H1 (cell line): ENCODE measurements at regions not wholly inside any gene's neighbourhood (a gene's known extent, or its start where the extent isn't known, plus 50 kb on each side); places are given as distances from the start of the nearest gene placed in this dataset.

Source experiments
- CTCF ChIA-PET: fragments of 300-600 bp; sonication (Branson Sonifier 250); formaldehyde crosslinking; loops from one replicate; lab custom pipeline; 2021; ENCODE audit not compliant: partially characterized antibody; lab: Charles Lee
- POLR2A ChIA-PET: fragments of 300-600 bp; sonication (Branson Sonifier 250); formaldehyde crosslinking; loops from one replicate; lab custom pipeline; 2021; ENCODE audit warnings: inconsistent platforms; ENCODE audit not compliant: partially characterized antibody; lab: Charles Lee
- DNase-seq, 2 experiments: peaks; one replicate each; pipeline versions ENCODE4 v3.0.0 to v3.0.0-alpha.2; 2010 to 2022; ENCODE audit warnings: low spot score in 2 of 2, low read depth in 1 of 2, mixed read lengths in 1 of 2
- FAIRE-seq: peaks from 2 replicates; lab custom pipeline; 2011; peaks lifted over from hg19 to GRCh38; lab: Jason Lieb, UNC
- H2AFZ ChIP-seq: 2 replicates; pipeline ENCODE4 v1.8.1; 2012; ENCODE audit warnings: low read length, inconsistent platforms
- H2AK5ac ChIP-seq: 2 replicates; pipeline ENCODE4 v1.6.1; 2013; ENCODE audit warnings: low read depth, low read length
- H2BK120ac ChIP-seq: replicated peaks from 2 replicates; pipeline ENCODE3; 2013; ENCODE audit warnings: low read depth, low read length, inconsistent platforms
- H2BK12ac ChIP-seq: 2 replicates; pipeline ENCODE4 v1.6.1; 2013; ENCODE audit warnings: low read depth, low read length
- H2BK15ac ChIP-seq: 2 replicates; pipeline ENCODE4 v1.6.1; 2013; ENCODE audit warnings: low read length
- H2BK20ac ChIP-seq: 2 replicates; pipeline ENCODE4 v1.6.1; 2013; ENCODE audit warnings: low read length
- H2BK5ac ChIP-seq: 2 replicates; pipeline ENCODE4 v1.6.1; 2013; ENCODE audit warnings: low read depth, low read length
- H3K14ac ChIP-seq: 2 replicates; pipeline ENCODE4 v1.6.1; 2013; ENCODE audit warnings: inconsistent platforms; ENCODE audit not compliant: insufficient read length
- H3K18ac ChIP-seq: 2 replicates; pipeline ENCODE4 v1.6.1; 2013; ENCODE audit warnings: low read length; ENCODE audit errors: extremely low read depth
- H3K23ac ChIP-seq: 2 replicates; pipeline ENCODE4 v1.6.1; 2013; ENCODE audit warnings: inconsistent platforms; ENCODE audit not compliant: insufficient read length
- H3K23me2 ChIP-seq: 2 replicates; pipeline ENCODE4 v1.6.1; 2013; ENCODE audit warnings: low read depth, low read length
- H3K27ac ChIP-seq: 2 replicates; pipeline ENCODE4 v1.6.1; 2011; ENCODE audit warnings: low read depth, low read length, inconsistent platforms
- H3K27me3 ChIP-seq, 4 experiments: replicated peaks in 1 of 4; 1 replicate in 1 of 4; 2 replicates in 3 of 4; pipeline versions ENCODE4 v1.6.1 to v1.8.1; 2011 to 2013; ENCODE audit warnings: low read length in 3 of 4, mild to moderate bottlenecking in 3 of 4, inconsistent platforms in 2 of 4, mixed read lengths in 2 of 4, moderate library complexity in 1 of 4; ENCODE audit not compliant: control insufficient read depth in 3 of 4, insufficient read depth in 3 of 4; ENCODE audit errors: extremely low read depth in 1 of 4
- H3K36me3 ChIP-seq, 4 experiments: 2 replicates each; pipeline versions ENCODE4 v1.6.1 to v1.8.1; 2011 to 2013; ENCODE audit warnings: mild to moderate bottlenecking in 4 of 4, low read length in 3 of 4, moderate library complexity in 2 of 4, control low read depth in 1 of 4, inconsistent platforms in 1 of 4; ENCODE audit not compliant: insufficient read depth in 4 of 4, control insufficient read depth in 2 of 4
- H3K4ac ChIP-seq: replicated peaks from 2 replicates; pipeline ENCODE3; 2013; ENCODE audit warnings: low read length, low read depth, mixed read lengths, inconsistent platforms; ENCODE audit not compliant: insufficient read length
- H3K4me1 ChIP-seq, 4 experiments: replicated peaks in 1 of 4; 1 replicate in 1 of 4; 2 replicates in 3 of 4; pipeline versions ENCODE4 v1.6.1 to v1.8.1; 2011 to 2013; ENCODE audit warnings: low read length in 3 of 4, inconsistent platforms in 2 of 4, mixed read lengths in 1 of 4; ENCODE audit not compliant: insufficient read depth in 4 of 4, control insufficient read depth in 3 of 4
- H3K4me2 ChIP-seq, 2 experiments: 2 replicates each; pipeline versions ENCODE4 v1.6.1 to v1.8.1; 2011 to 2013; ENCODE audit warnings: low read depth in 2 of 2, low read length in 2 of 2, control low read depth in 1 of 2, inconsistent platforms in 1 of 2, mild to moderate bottlenecking in 1 of 2; ENCODE audit not compliant: insufficient read depth in 1 of 2
- H3K4me3 ChIP-seq, 4 experiments: fragments of 200-600, 300-600 bp in 1 of 4; sonication (generic), shearing (Covaris generic), sonication (Bioruptor Twin) in 1 of 4; 2 replicates each; pipeline versions ENCODE4 v1.5.1 to v1.8.1; 2011 to 2016; ENCODE audit warnings: low read length in 4 of 4, low read depth in 3 of 4, control low read depth in 2 of 4, inconsistent platforms in 2 of 4, mild to moderate bottlenecking in 2 of 4, mixed read lengths in 1 of 4, moderate library complexity in 1 of 4; ENCODE audit not compliant: insufficient read depth in 2 of 4; ENCODE audit errors: extremely low read depth in 1 of 4
- H3K56ac ChIP-seq: replicated peaks from 2 replicates; pipeline ENCODE3; 2013; ENCODE audit warnings: low read depth, mild to moderate bottlenecking, mixed read lengths, low read length, inconsistent platforms; ENCODE audit not compliant: insufficient read length
- H3K79me1 ChIP-seq: 2 replicates; pipeline ENCODE4 v1.6.1; 2013; ENCODE audit warnings: low read depth, low read length, control low read depth
- H3K79me2 ChIP-seq, 2 experiments: 2 replicates each; pipeline versions ENCODE4 v1.6.1 to v1.8.1; 2012 to 2013; ENCODE audit warnings: low read length in 2 of 2, mild to moderate bottlenecking in 2 of 2, inconsistent platforms in 1 of 2; ENCODE audit not compliant: insufficient read depth in 2 of 2, control insufficient read depth in 1 of 2
- H3K9ac ChIP-seq, 4 experiments: replicated peaks in 1 of 4; 1 replicate in 1 of 4; 2 replicates in 3 of 4; pipeline versions ENCODE4 v1.6.1 to v1.8.1; 2011 to 2013; ENCODE audit warnings: low read depth in 3 of 4, low read length in 3 of 4, control low read depth in 2 of 4, mild to moderate bottlenecking in 2 of 4, moderate library complexity in 2 of 4, inconsistent platforms in 1 of 4; ENCODE audit errors: extremely low read depth in 1 of 4
- H3K9me3 ChIP-seq, 2 experiments: 2 replicates each; pipeline versions ENCODE4 v1.6.1 to v1.8.1; 2012 to 2013; ENCODE audit warnings: mild to moderate bottlenecking in 2 of 2, moderate library complexity in 2 of 2, control low read depth in 1 of 2, inconsistent platforms in 1 of 2, low read depth in 1 of 2, low read length in 1 of 2, mixed read lengths in 1 of 2; ENCODE audit not compliant: insufficient read depth in 2 of 2
- H4K20me1 ChIP-seq, 2 experiments: replicated peaks in 1 of 2; 2 replicates each; pipeline versions ENCODE3 to v1.8.1; 2011 to 2013; ENCODE audit warnings: inconsistent platforms in 2 of 2, low read length in 2 of 2, mild to moderate bottlenecking in 1 of 2; ENCODE audit not compliant: insufficient read depth in 2 of 2, control insufficient read depth in 1 of 2
- H4K5ac ChIP-seq: 2 replicates; pipeline ENCODE4 v1.6.1; 2013; ENCODE audit warnings: low read length, low read depth, mixed read lengths, inconsistent platforms; ENCODE audit not compliant: insufficient read length
- H4K8ac ChIP-seq: 2 replicates; pipeline ENCODE4 v1.8.0; 2013; ENCODE audit warnings: mild to moderate bottlenecking, moderate library complexity, low read length, inconsistent platforms; ENCODE audit not compliant: insufficient read depth; ENCODE audit errors: extremely low read depth
- H4K91ac ChIP-seq: replicated peaks from 2 replicates; pipeline ENCODE3; 2013; ENCODE audit warnings: low read length, mixed read lengths, inconsistent platforms; ENCODE audit not compliant: insufficient read length
- ASH2L ChIP-seq: fragments of 200-600, 300-600 bp; sonication (generic); IDR thresholded peaks from one replicate; pipeline ENCODE4 v1.7.1; 2017; ENCODE audit warnings: low read length
- CBX5 ChIP-seq: fragments of 300-800, 300-1000 bp; sonication (generic); IDR thresholded peaks from 2 replicates; pipeline ENCODE4 v1.7.1; 2016; ENCODE audit warnings: antibody characterized with exemption, low read length, low read depth
- CREB1 ChIP-seq: IDR thresholded peaks from 2 replicates; pipeline ENCODE4 v1.6.1; 2012; ENCODE audit warnings: inconsistent platforms
- E2F6 ChIP-seq: IDR thresholded peaks from 2 replicates; pipeline ENCODE4 v1.6.1; 2012; ENCODE audit warnings: inconsistent platforms
- GABPA ChIP-seq: IDR thresholded peaks from 2 replicates; pipeline ENCODE4 v1.6.1; 2011; ENCODE audit warnings: mild to moderate bottlenecking, low read length, moderate library complexity, borderline replicate concordance; ENCODE audit not compliant: insufficient read depth
- POLR2AphosphoS5 ChIP-seq: IDR thresholded peaks from 2 replicates; pipeline ENCODE4 v1.6.1; 2011; ENCODE audit warnings: low read depth, low read length
- POU5F1 ChIP-seq: IDR thresholded peaks from 2 replicates; pipeline ENCODE4 v1.6.1; 2011; ENCODE audit warnings: low read depth, mild to moderate bottlenecking, low read length, moderate library complexity
- SP4 ChIP-seq: IDR thresholded peaks from 2 replicates; pipeline ENCODE4 v1.6.1; 2012; ENCODE audit warnings: low read length, inconsistent platforms
- TCF12 ChIP-seq: IDR thresholded peaks from 2 replicates; pipeline ENCODE4 v1.6.1; 2011; ENCODE audit warnings: low read depth, mild to moderate bottlenecking, low read length
- WGBS, 2 experiments: shearing (Covaris generic) in 1 of 2; methylation state at CpG; one replicate each; pipeline versions ENCODE4 v1.1.6 to v1.1.7; 2013 to 2015; ENCODE audit warnings: low lambda C conversion rate in 2 of 2, mixed read lengths in 2 of 2, inconsistent platforms in 1 of 2, low coverage in 1 of 2, missing lambda C conversion rate in 1 of 2; ENCODE audit not compliant: insufficient replicate concordance in 2 of 2, insufficient coverage in 1 of 2, insufficient read length in 1 of 2; ENCODE audit errors: extremely low coverage in 1 of 2, missing lambda C conversion rate in 1 of 2; 5-methylcytosine and 5-hydroxymethylcytosine counted together

DNA sequence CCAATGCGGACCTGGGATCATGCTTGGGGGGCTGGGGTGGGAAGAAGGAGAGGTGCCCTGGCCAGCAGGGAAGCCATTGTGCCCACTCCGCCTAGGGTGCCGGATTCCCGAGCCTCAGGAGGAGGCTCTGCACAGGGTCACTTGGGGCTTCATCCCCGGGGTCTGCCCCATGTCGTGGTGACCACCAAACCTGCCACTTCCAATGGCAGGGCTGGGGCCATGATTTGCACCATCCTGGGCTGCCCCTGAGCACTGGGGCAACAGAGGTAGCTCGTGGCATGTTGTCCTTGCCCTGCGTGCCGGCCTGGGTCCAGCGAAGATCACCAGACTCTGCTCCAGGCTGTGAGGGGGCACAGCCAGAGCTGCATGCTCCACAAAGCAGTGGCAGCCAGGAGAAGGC, 71.4 kb upstream of the DCAF12L2 start:
- Histone ChIP-seq H2BK15ac (no peak overlapping the region), H3K36me3 (no peaks in the 10 kb centered on the region), H4K5ac (no peak overlapping the region), H3K27ac (no peak overlapping the region), H3K18ac (no peak overlapping the region), H2BK120ac (no peak overlapping the region), H2BK12ac (no peak overlapping the region), H3K9ac (no peak overlapping the region), H4K91ac (no peak overlapping the region), H4K8ac (no peak overlapping the region), H3K4me2 (no peak overlapping the region), H3K79me2 (no peaks in the 10 kb centered on the region), H3K56ac (no peak overlapping the region), H3K4me1 (no peaks in the 10 kb centered on the region), H3K79me1 (no peaks in the 10 kb centered on the region), H3K9me3 (peaks cover 0 to 8% of the 10 kb centered on the region in 2 experiments; a peak in 1 of 4 replicates), H2BK20ac (no peak overlapping the region), H3K27me3 (no peaks in the 10 kb centered on the region), H3K23me2 (no peaks in the 10 kb centered on the region), H2BK5ac (no peak overlapping the region), H3K23ac (no peak overlapping the region), H3K4ac (no peak overlapping the region), H2AK5ac (no peak overlapping the region), H3K14ac (no peak overlapping the region), H2AFZ (no peak overlapping the region), H3K4me3 (no peak overlapping the region), H4K20me1 (no peaks in the 10 kb centered on the region)
- ChIA-PET CTCF (no interaction called here), POLR2A (no interaction called here)
- FAIRE-seq, result no peak
- no peak for DNase-seq
- WGBS, 2 experiments, result 100% methylated on average over 2 of the region's 10 CpGs; no CpG with 5 or more reads in 1 of the 2 experiments
- TF ChIP-seq TCF12 (no peak), GABPA (no peak), POLR2AphosphoS5 (no peak), POU5F1 (no peak), CBX5 (no peak), E2F6 (no peak), SP4 (no peak), ASH2L (no peak), CREB1 (no peak)
